ENCODE measurements at regions not wholly inside any gene's neighbourhood (a gene's known extent, or its start where the extent isn't known, plus 50 kb on each side); places are given as distances from the start of the nearest gene placed in this dataset.

DNA sequence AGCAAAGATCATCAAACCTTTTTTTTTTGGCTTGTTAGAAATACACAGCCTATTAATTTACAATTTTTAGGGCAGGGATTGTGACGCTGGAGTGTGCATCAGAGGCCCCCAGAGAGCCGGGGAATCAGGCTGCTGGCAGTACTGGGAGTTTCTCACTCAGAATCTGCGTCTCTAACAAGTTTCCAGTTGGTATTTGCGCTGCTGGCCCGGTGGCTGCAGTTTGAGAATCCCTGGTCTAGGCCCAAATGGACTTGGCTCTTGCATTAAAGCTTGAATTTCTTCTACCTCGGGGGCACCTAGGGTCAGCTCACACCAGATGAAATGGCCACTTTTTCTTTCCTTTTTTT, 150.9 kb upstream of the CIBAR2 start:
- Histone ChIP-seq H3K4me1 (ENCODE audit: control insufficient read depth in 1 of 2, insufficient read depth in 2 of 2, low read length in 2 of 2) (peaks cover 0 to 6% of the 10 kb centered on the region in 2 donors), H3K4me3 (replicated peaks in 1 of 3; ENCODE audit: low read depth in 2 of 3, low read length in 3 of 3) (no peak overlapping the region), H3K4me2 (replicated peaks; ENCODE audit: extremely low read depth, low read length, poor library complexity, severe bottlenecking) (no peak overlapping the region), H3K27ac (ENCODE audit: low read depth in 1 of 2, low read length in 2 of 2) (no peak overlapping the region), H3K36me3 (replicated peaks in 1 of 2; ENCODE audit: control insufficient read depth in 1 of 2, insufficient read depth in 2 of 2, low read length in 2 of 2) (no peaks in the 10 kb centered on the region), H3K9ac (ENCODE audit: insufficient read depth, low read length, poor library complexity, severe bottlenecking) (no peak overlapping the region), H3K79me2 (ENCODE audit: insufficient read depth, low read length) (no peaks in the 10 kb centered on the region), H2AFZ (ENCODE audit: insufficient read depth, low read depth, low read length, poor library complexity, severe bottlenecking) (no peak overlapping the region), H3K9me3 (replicated peaks in 1 of 2; ENCODE audit: control insufficient read depth in 1 of 2, insufficient read depth in 1 of 2, low read length in 2 of 2) (no peaks in the 10 kb centered on the region), H3K27me3 (ENCODE audit: control insufficient read depth in 2 of 2, insufficient read depth in 2 of 2, low read length in 2 of 2) (peaks cover 0 to 21% of the 10 kb centered on the region in 2 donors), H4K20me1 (ENCODE audit: insufficient read depth, low read length) (no peaks in the 10 kb centered on the region)
- Mint-ChIP-seq H3K36me3 (no peaks in the 10 kb centered on the region), H3K4me3 (no peak overlapping the region), H3K27ac (peak overlapping the region in 1 of 7 donors; percentile 6), H3K9me3 (peaks cover 0 to 2% (median 0%) of the 10 kb centered on the region in 7 donors), H3K27me3 (ENCODE audit: low read depth in 3 of 3) (peaks cover 23 to 40% (median 33%) of the 10 kb centered on the region in 3 donors), H3K4me1 (peaks cover 9% of the 10 kb centered on the region)
- TF ChIP-seq, protein P1, sequence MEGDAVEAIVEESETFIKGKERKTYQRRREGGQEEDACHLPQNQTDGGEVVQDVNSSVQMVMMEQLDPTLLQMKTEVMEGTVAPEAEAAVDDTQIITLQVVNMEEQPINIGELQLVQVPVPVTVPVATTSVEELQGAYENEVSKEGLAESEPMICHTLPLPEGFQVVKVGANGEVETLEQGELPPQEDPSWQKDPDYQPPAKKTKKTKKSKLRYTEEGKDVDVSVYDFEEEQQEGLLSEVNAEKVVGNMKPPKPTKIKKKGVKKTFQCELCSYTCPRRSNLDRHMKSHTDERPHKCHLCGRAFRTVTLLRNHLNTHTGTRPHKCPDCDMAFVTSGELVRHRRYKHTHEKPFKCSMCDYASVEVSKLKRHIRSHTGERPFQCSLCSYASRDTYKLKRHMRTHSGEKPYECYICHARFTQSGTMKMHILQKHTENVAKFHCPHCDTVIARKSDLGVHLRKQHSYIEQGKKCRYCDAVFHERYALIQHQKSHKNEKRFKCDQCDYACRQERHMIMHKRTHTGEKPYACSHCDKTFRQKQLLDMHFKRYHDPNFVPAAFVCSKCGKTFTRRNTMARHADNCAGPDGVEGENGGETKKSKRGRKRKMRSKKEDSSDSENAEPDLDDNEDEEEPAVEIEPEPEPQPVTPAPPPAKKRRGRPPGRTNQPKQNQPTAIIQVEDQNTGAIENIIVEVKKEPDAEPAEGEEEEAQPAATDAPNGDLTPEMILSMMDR (IDR thresholded peaks at IDR 0.05): no peak
- 96% methylated on average over 6 of the region's 6 CpGs for WGBS (ENCODE audit: insufficient coverage)
- DNase-seq: no peak
- intact Hi-C loops (cut with micrococcal nuclease): no loop called here

DNA sequence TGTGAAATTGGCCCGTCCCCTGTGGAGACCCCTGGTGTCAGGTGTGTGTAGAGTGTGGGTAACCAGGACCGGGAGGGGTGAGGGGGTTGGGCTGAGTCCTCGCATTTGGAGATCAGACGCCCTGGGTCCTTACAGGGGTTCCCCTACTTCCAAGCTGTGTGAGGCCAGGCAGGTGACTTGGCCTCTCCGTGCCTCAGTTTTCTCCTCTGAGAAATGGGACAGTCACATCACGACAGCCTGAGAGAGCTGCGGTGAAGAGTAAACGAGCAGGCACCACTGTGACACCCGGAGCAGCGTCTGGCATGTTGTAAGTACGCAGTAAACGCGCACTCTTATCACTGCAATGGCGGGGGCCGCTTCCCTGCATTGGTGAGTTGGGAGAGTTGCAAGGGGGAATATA, 152.5 kb upstream of the CIBAR2 start:
- no peak overlapping the region for H3K4me3 ChIP-seq (replicated peaks in 1 of 3; ENCODE audit: low read depth in 2 of 3, low read length in 3 of 3)
- no peak overlapping the region for H3K4me3 Mint-ChIP-seq
- DNase-seq: no peak
- H3K4me2 ChIP-seq (replicated peaks; ENCODE audit: extremely low read depth, low read length, poor library complexity, severe bottlenecking): no peak overlapping the region
- H3K27me3 Mint-ChIP-seq (ENCODE audit: low read depth in 3 of 3): peaks cover 9 to 26% (median 23%) of the 10 kb centered on the region in 3 donors
- H3K27me3 ChIP-seq (ENCODE audit: control insufficient read depth in 2 of 2, insufficient read depth in 2 of 2, low read length in 2 of 2): peaks cover 0 to 15% of the 10 kb centered on the region in 2 donors
- no peaks in the 10 kb centered on the region for H3K9me3 ChIP-seq (replicated peaks in 1 of 2; ENCODE audit: control insufficient read depth in 1 of 2, insufficient read depth in 1 of 2, low read length in 2 of 2)
- H3K27ac ChIP-seq (ENCODE audit: low read depth in 1 of 2, low read length in 2 of 2): no peak overlapping the region
- peaks cover 0 to 2% (median 0%) of the 10 kb centered on the region in 7 donors for H3K9me3 Mint-ChIP-seq
- H3K27ac Mint-ChIP-seq: no peak overlapping the region
- H3K79me2 ChIP-seq (ENCODE audit: insufficient read depth, low read length): no peaks in the 10 kb centered on the region
- H3K9ac ChIP-seq (ENCODE audit: insufficient read depth, low read length, poor library complexity, severe bottlenecking): no peak overlapping the region
- peaks cover 8% of the 10 kb centered on the region for H3K4me1 Mint-ChIP-seq
- H4K20me1 ChIP-seq (ENCODE audit: insufficient read depth, low read length): no peaks in the 10 kb centered on the region
- H2AFZ ChIP-seq (ENCODE audit: insufficient read depth, low read depth, low read length, poor library complexity, severe bottlenecking): no peak overlapping the region
- TF ChIP-seq, protein P1 (IDR thresholded peaks at IDR 0.05): no peak
- peaks cover 0 to 6% of the 10 kb centered on the region in 2 donors for H3K4me1 ChIP-seq (ENCODE audit: control insufficient read depth in 1 of 2, insufficient read depth in 2 of 2, low read length in 2 of 2)
- no peaks in the 10 kb centered on the region for H3K36me3 Mint-ChIP-seq
- intact Hi-C loops (cut with micrococcal nuclease): no loop called here
- 88% methylated on average over 13 of the region's 15 CpGs for WGBS (ENCODE audit: insufficient coverage)
- H3K36me3 ChIP-seq (replicated peaks in 1 of 2; ENCODE audit: control insufficient read depth in 1 of 2, insufficient read depth in 2 of 2, low read length in 2 of 2): no peaks in the 10 kb centered on the region

All from CD14-positive monocyte (primary cell).